ENCODE measurements at regions not wholly inside any gene's neighbourhood (a gene's known extent, or its start where the extent isn't known, plus 50 kb on each side); places are given as distances from the start of the nearest gene placed in this dataset.

GRCh38 chr10:128505346-128505745 is 379.1 kb upstream of the MKI67 start:
- Histone ChIP-seq H3K23ac (ENCODE audit: low read depth, low read length, poor library complexity) (no peak overlapping the region), H3K4ac (ENCODE audit: low read length) (no peak overlapping the region), H2AFZ (ENCODE audit: low read length) (no peak overlapping the region), H2BK15ac (ENCODE audit: low read length) (no peak overlapping the region), H4K91ac (ENCODE audit: low read depth, low read length, poor library complexity) (no peak overlapping the region), H3K14ac (ENCODE audit: low read length) (no peak overlapping the region), H2BK120ac (ENCODE audit: low read depth, low read length) (no peak overlapping the region), H2BK12ac (ENCODE audit: low read length) (no peak overlapping the region), H3K4me2 (ENCODE audit: insufficient read depth, low read length, poor library complexity, severe bottlenecking) (no peak overlapping the region), H4K8ac (ENCODE audit: low read depth, low read length) (no peak overlapping the region), H2AK5ac (ENCODE audit: low read depth, low read length) (no peak overlapping the region), H3K4me1 (ENCODE audit: control insufficient read depth in 2 of 2, insufficient read depth in 1 of 2, low read depth in 1 of 2, low read length in 2 of 2) (peaks cover 0 to 2% of the 10 kb centered on the region in 2 donors), H3K27ac (replicated peaks; ENCODE audit: low read length) (no peak overlapping the region), H3K9ac (ENCODE audit: low read depth, low read length, poor library complexity) (no peak overlapping the region), H3K27me3 (ENCODE audit: control insufficient read depth in 3 of 3, insufficient read depth in 3 of 3, low read depth in 1 of 3, low read length in 3 of 3) (no peaks in the 10 kb centered on the region), H3K18ac (ENCODE audit: low read length) (no peak overlapping the region), H3K9me3 (replicated peaks in 1 of 2; ENCODE audit: control insufficient read depth in 2 of 2, insufficient read depth in 1 of 2, low read depth in 1 of 2, low read length in 2 of 2) (peaks cover 0 to 1% of the 10 kb centered on the region in 2 donors), H2BK5ac (ENCODE audit: low read length) (no peak overlapping the region), H3K36me3 (replicated peaks in 1 of 2; ENCODE audit: control insufficient read depth in 2 of 2, insufficient read depth in 2 of 2, low read length in 2 of 2) (no peaks in the 10 kb centered on the region), H3K79me1 (ENCODE audit: low read depth, low read length) (no peaks in the 10 kb centered on the region), H3K4me3 (ENCODE audit: low read length in 2 of 2) (no peak overlapping the region)
- peak; percentile 6 for DNase-seq (ENCODE audit: low spot score)
- no CpG with 5 or more reads among the region's 6 CpGs for WGBS, 2 donors (ENCODE audit: extremely low coverage in 2 of 2, insufficient read length in 2 of 2, insufficient replicate concordance in 1 of 2)

GRCh38 chr10:128506423-128506822 is 380.2 kb upstream of the MKI67 start:
- Histone ChIP-seq H3K23ac (ENCODE audit: low read depth, low read length, poor library complexity) (no peak overlapping the region), H3K27me3 (ENCODE audit: control insufficient read depth in 3 of 3, insufficient read depth in 3 of 3, low read depth in 1 of 3, low read length in 3 of 3) (no peaks in the 10 kb centered on the region), H2BK120ac (ENCODE audit: low read depth, low read length) (no peak overlapping the region), H4K91ac (ENCODE audit: low read depth, low read length, poor library complexity) (no peak overlapping the region), H2AK5ac (ENCODE audit: low read depth, low read length) (no peak overlapping the region), H3K79me1 (ENCODE audit: low read depth, low read length) (no peaks in the 10 kb centered on the region), H3K4ac (ENCODE audit: low read length) (no peak overlapping the region), H3K4me1 (ENCODE audit: control insufficient read depth in 2 of 2, insufficient read depth in 1 of 2, low read depth in 1 of 2, low read length in 2 of 2) (peaks cover 0 to 2% of the 10 kb centered on the region in 2 donors), H3K9ac (ENCODE audit: low read depth, low read length, poor library complexity) (no peak overlapping the region), H2BK12ac (ENCODE audit: low read length) (no peak overlapping the region), H4K8ac (ENCODE audit: low read depth, low read length) (no peak overlapping the region), H3K4me3 (ENCODE audit: low read length in 2 of 2) (no peak overlapping the region), H3K9me3 (replicated peaks in 1 of 2; ENCODE audit: control insufficient read depth in 2 of 2, insufficient read depth in 1 of 2, low read depth in 1 of 2, low read length in 2 of 2) (peaks cover 0 to 1% of the 10 kb centered on the region in 2 donors), H3K36me3 (replicated peaks in 1 of 2; ENCODE audit: control insufficient read depth in 2 of 2, insufficient read depth in 2 of 2, low read length in 2 of 2) (no peaks in the 10 kb centered on the region), H2BK5ac (ENCODE audit: low read length) (no peak overlapping the region), H2BK15ac (ENCODE audit: low read length) (no peak overlapping the region), H3K4me2 (ENCODE audit: insufficient read depth, low read length, poor library complexity, severe bottlenecking) (no peak overlapping the region), H3K14ac (ENCODE audit: low read length) (no peak overlapping the region), H3K18ac (ENCODE audit: low read length) (no peak overlapping the region), H2AFZ (ENCODE audit: low read length) (no peak overlapping the region), H3K27ac (replicated peaks; ENCODE audit: low read length) (no peak overlapping the region)
- no CpG with 5 or more reads among the region's 2 CpGs for WGBS, 2 donors (ENCODE audit: extremely low coverage in 2 of 2, insufficient read length in 2 of 2, insufficient replicate concordance in 1 of 2)
- DNase-seq (ENCODE audit: low spot score), result no peak

- WGBS, 2 donors (ENCODE audit: extremely low coverage in 2 of 2, insufficient read length in 2 of 2, insufficient replicate concordance in 1 of 2), result no CpG with 5 or more reads among the region's 2 CpGs
- Histone ChIP-seq H3K27me3 (ENCODE audit: control insufficient read depth in 3 of 3, insufficient read depth in 3 of 3, low read depth in 1 of 3, low read length in 3 of 3) (no peaks in the 10 kb centered on the region), H3K36me3 (replicated peaks in 1 of 2; ENCODE audit: control insufficient read depth in 2 of 2, insufficient read depth in 2 of 2, low read length in 2 of 2) (no peaks in the 10 kb centered on the region), H3K23ac (ENCODE audit: low read depth, low read length, poor library complexity) (no peak overlapping the region), H3K27ac (replicated peaks; ENCODE audit: low read length) (no peak overlapping the region), H3K9ac (ENCODE audit: low read depth, low read length, poor library complexity) (no peak overlapping the region), H2BK120ac (ENCODE audit: low read depth, low read length) (no peak overlapping the region), H3K9me3 (replicated peaks in 1 of 2; ENCODE audit: control insufficient read depth in 2 of 2, insufficient read depth in 1 of 2, low read depth in 1 of 2, low read length in 2 of 2) (peaks cover 0 to 1% of the 10 kb centered on the region in 2 donors), H3K18ac (ENCODE audit: low read length) (no peak overlapping the region), H2BK5ac (ENCODE audit: low read length) (no peak overlapping the region), H3K4me3 (ENCODE audit: low read length in 2 of 2) (no peak overlapping the region), H3K4me2 (ENCODE audit: insufficient read depth, low read length, poor library complexity, severe bottlenecking) (no peak overlapping the region), H2BK15ac (ENCODE audit: low read length) (no peak overlapping the region), H3K14ac (ENCODE audit: low read length) (no peak overlapping the region), H3K4ac (ENCODE audit: low read length) (no peak overlapping the region), H3K4me1 (ENCODE audit: control insufficient read depth in 2 of 2, insufficient read depth in 1 of 2, low read depth in 1 of 2, low read length in 2 of 2) (peaks cover 0 to 2% of the 10 kb centered on the region in 2 donors), H2AFZ (ENCODE audit: low read length) (no peak overlapping the region), H3K79me1 (ENCODE audit: low read depth, low read length) (no peaks in the 10 kb centered on the region), H4K8ac (ENCODE audit: low read depth, low read length) (no peak overlapping the region), H2AK5ac (ENCODE audit: low read depth, low read length) (no peak overlapping the region), H2BK12ac (ENCODE audit: low read length) (no peak overlapping the region), H4K91ac (ENCODE audit: low read depth, low read length, poor library complexity) (no peak overlapping the region)
- DNase-seq (ENCODE audit: low spot score), result no peak
These were observed 380.8 kb upstream of the MKI67 start for GRCh38 chr10:128507066-128507465.

- no peak overlapping the region for H3K4me2 ChIP-seq (ENCODE audit: insufficient read depth, low read length, poor library complexity, severe bottlenecking)
- DNase-seq (ENCODE audit: low spot score), result no peak
- H3K36me3 ChIP-seq (replicated peaks in 1 of 2; ENCODE audit: control insufficient read depth in 2 of 2, insufficient read depth in 2 of 2, low read length in 2 of 2), result no peaks in the 10 kb centered on the region
- no peak overlapping the region for H4K8ac ChIP-seq (ENCODE audit: low read depth, low read length)
- no peak overlapping the region for H3K9ac ChIP-seq (ENCODE audit: low read depth, low read length, poor library complexity)
- no peak overlapping the region for H2BK120ac ChIP-seq (ENCODE audit: low read depth, low read length)
- no peak overlapping the region for H3K27ac ChIP-seq (replicated peaks; ENCODE audit: low read length)
- H3K14ac ChIP-seq (ENCODE audit: low read length), result no peak overlapping the region
- no peaks in the 10 kb centered on the region for H3K4me1 ChIP-seq (ENCODE audit: control insufficient read depth in 2 of 2, insufficient read depth in 1 of 2, low read depth in 1 of 2, low read length in 2 of 2)
- H2BK15ac ChIP-seq (ENCODE audit: low read length), result no peak overlapping the region
- no peak overlapping the region for H2BK5ac ChIP-seq (ENCODE audit: low read length)
- no peak overlapping the region for H3K4ac ChIP-seq (ENCODE audit: low read length)
- H2BK12ac ChIP-seq (ENCODE audit: low read length), result no peak overlapping the region
- H4K91ac ChIP-seq (ENCODE audit: low read depth, low read length, poor library complexity), result no peak overlapping the region
- H3K4me3 ChIP-seq (ENCODE audit: low read length in 2 of 2), result no peak overlapping the region
- H3K23ac ChIP-seq (ENCODE audit: low read depth, low read length, poor library complexity), result no peak overlapping the region
- H3K27me3 ChIP-seq (ENCODE audit: control insufficient read depth in 3 of 3, insufficient read depth in 3 of 3, low read depth in 1 of 3, low read length in 3 of 3), result no peaks in the 10 kb centered on the region
- no peak overlapping the region for H3K18ac ChIP-seq (ENCODE audit: low read length)
- no peak overlapping the region for H2AK5ac ChIP-seq (ENCODE audit: low read depth, low read length)
- H3K9me3 ChIP-seq (replicated peaks in 1 of 2; ENCODE audit: control insufficient read depth in 2 of 2, insufficient read depth in 1 of 2, low read depth in 1 of 2, low read length in 2 of 2), result peaks cover 0 to under 1% of the 10 kb centered on the region in 2 donors
- no CpG with 5 or more reads among the region's 11 CpGs for WGBS, 2 donors (ENCODE audit: extremely low coverage in 2 of 2, insufficient read length in 2 of 2, insufficient replicate concordance in 1 of 2)
- H2AFZ ChIP-seq (ENCODE audit: low read length), result no peak overlapping the region
- H3K79me1 ChIP-seq (ENCODE audit: low read depth, low read length), result no peaks in the 10 kb centered on the region
These were observed 385.1 kb upstream of the MKI67 start for GRCh38 chr10:128511284-128511683.

All from neuronal stem cell (in vitro differentiated cells).